ENCODE measurements at regions not wholly inside any gene's neighbourhood (a gene's known extent, or its start where the extent isn't known, plus 50 kb on each side); places are given as distances from the start of the nearest gene placed in this dataset.

DNA sequence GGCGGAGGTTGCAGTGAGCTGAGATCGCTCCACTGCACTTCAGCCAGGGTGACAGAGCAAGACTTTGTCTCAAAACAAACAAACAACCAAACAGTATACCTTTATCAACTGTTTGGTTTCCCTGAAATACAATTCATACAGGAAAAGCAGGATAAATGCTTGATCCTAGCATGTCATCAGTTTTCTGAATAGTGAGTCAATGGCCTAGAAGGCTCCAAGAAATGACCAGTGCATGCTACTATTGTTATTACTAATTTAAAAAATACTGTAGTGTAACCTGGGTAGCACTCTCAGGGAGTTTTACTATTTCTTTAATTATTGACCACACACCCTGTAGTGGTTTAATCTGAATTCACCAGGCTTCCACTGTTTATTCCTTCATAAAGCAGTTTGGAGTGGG, 101.0 kb upstream of the PTPN3 start:
- Histone ChIP-seq H3K36me3 (ENCODE audit: control insufficient read depth, insufficient read depth, low read length) (no peaks in the 10 kb centered on the region), H3K9ac (ENCODE audit: low read depth, low read length) (no peak overlapping the region), H3K27me3 (ENCODE audit: control insufficient read depth, insufficient read depth, low read length) (peaks cover 2% of the 10 kb centered on the region), H3K4me3 (ENCODE audit: low read depth, low read length) (no peak overlapping the region), H3K4me1 (ENCODE audit: control insufficient read depth, insufficient read depth, low read length) (peaks cover 3% of the 10 kb centered on the region), H3K9me3 (ENCODE audit: control insufficient read depth, insufficient read depth, low read length) (no peaks in the 10 kb centered on the region)

DNA sequence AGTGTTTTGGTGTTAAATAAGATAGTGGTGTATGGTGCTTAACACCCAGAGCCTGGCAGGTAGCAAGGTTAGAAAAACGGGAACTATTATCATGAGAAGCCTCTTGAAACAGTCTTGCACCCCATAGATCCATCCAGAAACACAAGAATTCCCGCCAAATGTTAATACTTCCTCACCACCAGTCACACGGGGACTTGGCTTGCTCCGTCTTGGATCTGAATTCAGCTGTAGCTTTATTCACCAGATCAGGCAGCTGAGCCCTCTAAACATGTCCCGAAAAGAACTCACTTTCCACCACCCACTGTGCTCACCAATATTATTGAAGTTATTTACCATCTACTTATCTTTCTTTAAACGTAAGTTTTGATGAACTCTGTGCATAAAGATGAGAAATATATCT, 101.6 kb upstream of the PTPN3 start:
- Histone ChIP-seq H3K4me3 (ENCODE audit: low read depth, low read length) (no peak overlapping the region), H3K4me1 (ENCODE audit: control insufficient read depth, insufficient read depth, low read length) (peaks cover 4% of the 10 kb centered on the region), H3K27me3 (ENCODE audit: control insufficient read depth, insufficient read depth, low read length) (peaks cover 2% of the 10 kb centered on the region), H3K36me3 (ENCODE audit: control insufficient read depth, insufficient read depth, low read length) (no peaks in the 10 kb centered on the region), H3K9ac (ENCODE audit: low read depth, low read length) (no peak overlapping the region), H3K9me3 (ENCODE audit: control insufficient read depth, insufficient read depth, low read length) (no peaks in the 10 kb centered on the region)

DNA sequence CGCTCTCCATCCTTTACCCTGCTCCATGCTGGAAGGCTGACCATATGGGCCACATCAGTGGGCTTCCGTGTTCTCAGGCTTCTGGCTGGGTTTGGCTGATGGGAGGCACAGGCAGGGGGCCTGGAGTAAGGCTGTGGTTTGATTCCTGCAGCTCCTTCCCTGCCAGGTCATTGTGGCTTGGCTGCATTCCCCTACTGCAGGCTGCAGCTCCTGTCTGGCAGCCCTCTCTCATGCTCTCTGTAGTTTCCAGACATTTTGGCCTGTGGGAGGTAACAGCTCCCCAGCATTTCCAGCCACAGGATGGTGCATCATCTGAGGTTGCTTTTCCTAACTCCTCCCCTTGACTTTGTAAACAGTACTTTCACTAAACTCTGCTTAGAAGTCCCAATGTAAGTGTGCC, 102.0 kb upstream of the PTPN3 start:
- H3K9ac ChIP-seq (ENCODE audit: low read depth, low read length): no peak overlapping the region
- H3K9me3 ChIP-seq (ENCODE audit: control insufficient read depth, insufficient read depth, low read length): no peaks in the 10 kb centered on the region
- H3K4me1 ChIP-seq (ENCODE audit: control insufficient read depth, insufficient read depth, low read length): peaks cover 4% of the 10 kb centered on the region
- H3K4me3 ChIP-seq (ENCODE audit: low read depth, low read length): no peak overlapping the region
- H3K36me3 ChIP-seq (ENCODE audit: control insufficient read depth, insufficient read depth, low read length): no peaks in the 10 kb centered on the region
- H3K27me3 ChIP-seq (ENCODE audit: control insufficient read depth, insufficient read depth, low read length): peaks cover 2% of the 10 kb centered on the region

DNA sequence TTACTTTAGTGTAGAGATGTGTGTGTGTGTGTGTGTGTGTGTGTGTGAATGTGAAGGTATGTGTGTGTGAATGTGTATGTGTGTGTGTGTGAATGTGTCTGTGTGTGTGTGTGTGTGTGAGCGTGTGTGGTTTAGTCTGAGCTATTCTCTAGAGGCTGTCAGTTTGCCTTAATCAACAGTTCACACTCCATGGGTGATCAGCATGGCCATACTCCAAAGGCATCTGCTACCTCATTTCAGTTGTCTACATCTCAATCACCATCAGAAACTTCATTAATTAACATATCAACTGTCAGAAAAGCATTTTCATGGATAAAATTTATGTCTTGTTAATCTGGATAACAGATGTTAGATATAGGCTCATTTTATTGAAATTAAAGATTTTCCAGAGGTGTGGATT, 103.1 kb upstream of the PTPN3 start:
- Histone ChIP-seq H3K4me3 (ENCODE audit: low read depth, low read length) (no peak overlapping the region), H3K9me3 (ENCODE audit: control insufficient read depth, insufficient read depth, low read length) (no peaks in the 10 kb centered on the region), H3K27me3 (ENCODE audit: control insufficient read depth, insufficient read depth, low read length) (peaks cover 2% of the 10 kb centered on the region), H3K9ac (ENCODE audit: low read depth, low read length) (no peak overlapping the region), H3K4me1 (ENCODE audit: control insufficient read depth, insufficient read depth, low read length) (peaks cover 4% of the 10 kb centered on the region), H3K36me3 (ENCODE audit: control insufficient read depth, insufficient read depth, low read length) (no peaks in the 10 kb centered on the region)

DNA sequence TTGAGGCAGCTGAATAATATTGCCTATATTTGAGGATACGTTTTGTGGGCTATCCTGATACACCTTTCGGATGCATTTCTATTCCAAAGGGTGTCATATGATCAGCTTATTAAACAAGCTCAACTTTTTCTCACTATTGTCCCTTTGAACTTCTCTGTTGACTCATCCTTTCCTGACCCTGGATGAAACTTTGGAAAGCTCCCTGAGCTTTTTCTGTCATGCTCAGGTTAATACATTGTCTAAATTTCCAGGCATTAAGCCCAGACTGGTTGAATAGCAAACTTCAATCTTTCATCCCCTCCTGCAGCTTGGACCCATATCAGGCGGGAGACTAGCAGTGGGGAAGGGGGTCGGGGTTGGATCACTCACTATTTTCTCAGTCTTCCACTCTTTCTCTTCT, 104.9 kb upstream of the PTPN3 start:
- H3K36me3 ChIP-seq (ENCODE audit: control insufficient read depth, insufficient read depth, low read length): no peaks in the 10 kb centered on the region
- H3K9me3 ChIP-seq (ENCODE audit: control insufficient read depth, insufficient read depth, low read length): no peaks in the 10 kb centered on the region
- peaks cover 4% of the 10 kb centered on the region for H3K4me1 ChIP-seq (ENCODE audit: control insufficient read depth, insufficient read depth, low read length)
- no peak overlapping the region for H3K9ac ChIP-seq (ENCODE audit: low read depth, low read length)
- H3K27me3 ChIP-seq (ENCODE audit: control insufficient read depth, insufficient read depth, low read length): peaks cover 2% of the 10 kb centered on the region
- no peak overlapping the region for H3K4me3 ChIP-seq (ENCODE audit: low read depth, low read length)

DNA sequence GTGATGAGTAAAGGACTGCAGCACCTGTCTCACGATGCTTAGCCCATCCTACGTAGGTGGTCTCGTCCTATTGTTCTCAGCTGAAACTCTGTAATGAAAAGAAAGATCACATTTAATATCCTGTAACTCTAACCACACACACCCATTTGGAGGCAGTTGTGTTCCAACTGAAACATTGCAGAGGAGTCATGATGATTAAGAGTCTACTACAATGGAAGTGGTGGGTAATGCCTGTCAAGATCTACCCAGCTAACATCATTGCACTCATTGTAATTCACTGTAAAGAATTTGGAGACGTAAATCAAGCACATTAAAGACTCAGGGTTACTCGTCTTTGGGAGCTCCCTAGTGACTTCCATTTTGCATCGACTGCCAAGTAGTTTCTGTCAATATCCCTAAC, 106.0 kb upstream of the PTPN3 start:
- H3K36me3 ChIP-seq (ENCODE audit: control insufficient read depth, insufficient read depth, low read length): no peaks in the 10 kb centered on the region
- H3K9ac ChIP-seq (ENCODE audit: low read depth, low read length): no peak overlapping the region
- H3K4me1 ChIP-seq (ENCODE audit: control insufficient read depth, insufficient read depth, low read length): peaks cover 4% of the 10 kb centered on the region
- no peak overlapping the region for H3K4me3 ChIP-seq (ENCODE audit: low read depth, low read length)
- H3K27me3 ChIP-seq (ENCODE audit: control insufficient read depth, insufficient read depth, low read length): peaks cover 2% of the 10 kb centered on the region
- H3K9me3 ChIP-seq (ENCODE audit: control insufficient read depth, insufficient read depth, low read length): no peaks in the 10 kb centered on the region

DNA sequence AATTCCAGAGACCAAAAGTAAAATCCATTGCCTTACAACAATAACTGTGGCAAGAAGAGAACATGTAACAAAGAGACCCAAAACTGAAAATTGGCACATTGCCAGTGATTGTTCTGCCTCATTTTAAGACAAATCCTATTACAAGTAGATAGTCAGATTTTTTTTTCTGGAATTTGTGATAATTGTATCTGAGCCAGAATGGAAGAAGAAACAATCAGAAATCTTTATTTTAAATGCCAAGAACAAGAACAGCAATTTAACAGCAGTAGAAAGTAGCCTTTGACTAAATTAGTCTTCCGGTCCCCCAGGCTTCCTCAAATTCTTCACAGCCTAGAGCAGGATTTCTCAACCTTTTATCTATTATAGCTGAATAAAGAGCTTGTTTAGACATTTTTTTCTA, 106.7 kb upstream of the PTPN3 start:
- no peak overlapping the region for H3K4me3 ChIP-seq (ENCODE audit: low read depth, low read length)
- no peaks in the 10 kb centered on the region for H3K36me3 ChIP-seq (ENCODE audit: control insufficient read depth, insufficient read depth, low read length)
- peaks cover 4% of the 10 kb centered on the region for H3K4me1 ChIP-seq (ENCODE audit: control insufficient read depth, insufficient read depth, low read length)
- no peak overlapping the region for H3K9ac ChIP-seq (ENCODE audit: low read depth, low read length)
- H3K9me3 ChIP-seq (ENCODE audit: control insufficient read depth, insufficient read depth, low read length): no peaks in the 10 kb centered on the region
- H3K27me3 ChIP-seq (ENCODE audit: control insufficient read depth, insufficient read depth, low read length): peaks cover 2% of the 10 kb centered on the region

DNA sequence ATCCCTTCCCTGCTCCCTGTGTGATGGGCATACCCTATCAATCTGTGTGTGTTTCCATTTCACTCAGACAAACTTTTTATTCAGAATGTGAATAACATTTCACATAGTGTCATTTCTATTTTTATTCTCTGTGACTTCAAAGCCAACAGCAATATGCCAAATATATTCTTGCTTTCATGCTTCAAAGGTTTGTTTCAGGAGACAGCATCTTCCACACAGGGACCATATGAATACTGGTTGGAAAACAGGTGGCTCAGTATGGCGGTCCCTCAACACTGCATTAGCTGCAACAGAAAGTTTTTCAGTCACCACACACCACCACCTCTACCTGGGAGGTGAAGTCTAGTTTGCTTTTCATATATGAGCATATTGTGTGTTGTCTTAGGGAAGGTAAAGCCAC, 111.0 kb upstream of the PTPN3 start:
- no peaks in the 10 kb centered on the region for H3K36me3 ChIP-seq (ENCODE audit: control insufficient read depth, insufficient read depth, low read length)
- no peak overlapping the region for H3K9ac ChIP-seq (ENCODE audit: low read depth, low read length)
- no peak overlapping the region for H3K4me3 ChIP-seq (ENCODE audit: low read depth, low read length)
- no peaks in the 10 kb centered on the region for H3K27me3 ChIP-seq (ENCODE audit: control insufficient read depth, insufficient read depth, low read length)
- H3K4me1 ChIP-seq (ENCODE audit: control insufficient read depth, insufficient read depth, low read length): peaks cover 1% of the 10 kb centered on the region
- H3K9me3 ChIP-seq (ENCODE audit: control insufficient read depth, insufficient read depth, low read length): no peaks in the 10 kb centered on the region

DNA sequence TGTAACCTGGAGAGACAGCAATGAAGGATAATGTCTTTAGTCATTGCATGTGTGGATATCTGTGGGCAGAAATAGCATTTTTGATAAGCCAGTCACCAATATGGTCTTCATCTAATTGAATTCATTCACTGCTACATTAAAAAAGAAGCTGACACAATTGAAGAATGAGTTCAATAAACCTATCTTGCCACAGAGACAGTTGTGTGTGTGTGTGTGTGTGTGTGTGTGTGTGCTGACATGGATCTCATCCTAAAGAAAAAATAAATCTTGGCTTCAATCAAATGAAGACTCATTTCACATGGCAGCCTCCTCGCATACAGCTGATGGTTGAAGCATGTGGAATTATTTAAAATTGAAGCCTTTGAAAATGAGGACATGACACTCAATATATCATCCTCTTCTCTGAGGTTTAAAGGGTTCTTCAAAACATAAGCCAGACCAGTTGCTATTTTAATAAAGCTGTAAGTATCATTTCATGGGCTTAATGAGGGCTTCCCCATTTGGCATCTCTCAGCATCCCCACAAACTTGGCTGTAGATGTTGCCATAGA, 118.5 kb upstream of the PTPN3 start:
- Histone ChIP-seq H3K4me3 (ENCODE audit: low read depth, low read length) (no peak overlapping the region), H3K9me3 (ENCODE audit: control insufficient read depth, insufficient read depth, low read length) (no peaks in the 10 kb centered on the region), H3K9ac (ENCODE audit: low read depth, low read length) (no peak overlapping the region), H3K4me1 (ENCODE audit: control insufficient read depth, insufficient read depth, low read length) (no peaks in the 10 kb centered on the region), H3K27me3 (ENCODE audit: control insufficient read depth, insufficient read depth, low read length) (no peaks in the 10 kb centered on the region), H3K36me3 (ENCODE audit: control insufficient read depth, insufficient read depth, low read length) (no peaks in the 10 kb centered on the region)

DNA sequence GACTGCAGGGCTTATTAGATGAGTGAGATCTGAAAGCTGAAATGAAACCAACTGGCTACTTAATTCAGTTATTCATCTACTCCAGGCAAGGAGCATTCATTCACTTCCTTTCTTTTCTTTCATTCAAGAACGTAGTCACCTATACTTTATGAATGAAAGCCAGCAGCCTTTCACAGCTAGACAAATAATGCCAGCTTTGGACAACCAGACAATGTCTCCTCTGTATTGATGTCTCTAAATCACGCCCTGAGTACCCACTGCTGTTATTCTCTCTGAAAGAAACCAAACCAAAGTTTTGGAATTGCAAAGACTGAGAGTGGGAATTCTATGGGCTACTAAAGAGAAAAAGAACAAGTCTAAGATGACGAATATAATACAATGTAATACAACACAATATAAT, 121.2 kb upstream of the PTPN3 start:
- Histone ChIP-seq H3K9me3 (ENCODE audit: control insufficient read depth, insufficient read depth, low read length) (no peaks in the 10 kb centered on the region), H3K27me3 (ENCODE audit: control insufficient read depth, insufficient read depth, low read length) (no peaks in the 10 kb centered on the region), H3K9ac (ENCODE audit: low read depth, low read length) (no peak overlapping the region), H3K36me3 (ENCODE audit: control insufficient read depth, insufficient read depth, low read length) (no peaks in the 10 kb centered on the region), H3K4me1 (ENCODE audit: control insufficient read depth, insufficient read depth, low read length) (no peaks in the 10 kb centered on the region), H3K4me3 (ENCODE audit: low read depth, low read length) (no peak overlapping the region)

DNA sequence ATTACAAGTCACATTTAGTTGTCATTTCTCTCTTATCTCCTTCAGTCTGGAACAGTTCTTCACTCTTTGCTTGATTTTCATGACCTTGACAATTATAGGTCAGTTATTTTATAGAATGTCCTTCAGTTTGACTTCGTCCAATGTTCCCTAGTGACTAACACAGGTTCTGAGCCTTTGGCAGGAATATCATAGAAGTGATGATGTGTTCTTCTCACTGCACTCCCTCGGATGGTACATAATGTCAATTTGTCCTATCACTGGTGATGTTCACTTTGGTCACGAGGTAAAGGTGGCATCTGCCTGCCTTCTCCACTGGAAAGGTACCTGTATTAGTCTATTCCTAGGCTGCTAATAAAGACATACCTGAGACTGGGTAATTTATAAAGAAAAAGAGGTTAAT, 126.0 kb upstream of the PTPN3 start:
- Histone ChIP-seq H3K4me3 (ENCODE audit: low read depth, low read length) (no peak overlapping the region), H3K36me3 (ENCODE audit: control insufficient read depth, insufficient read depth, low read length) (no peaks in the 10 kb centered on the region), H3K27me3 (ENCODE audit: control insufficient read depth, insufficient read depth, low read length) (no peaks in the 10 kb centered on the region), H3K9me3 (ENCODE audit: control insufficient read depth, insufficient read depth, low read length) (no peaks in the 10 kb centered on the region), H3K9ac (ENCODE audit: low read depth, low read length) (no peak overlapping the region), H3K4me1 (ENCODE audit: control insufficient read depth, insufficient read depth, low read length) (no peaks in the 10 kb centered on the region)

DNA sequence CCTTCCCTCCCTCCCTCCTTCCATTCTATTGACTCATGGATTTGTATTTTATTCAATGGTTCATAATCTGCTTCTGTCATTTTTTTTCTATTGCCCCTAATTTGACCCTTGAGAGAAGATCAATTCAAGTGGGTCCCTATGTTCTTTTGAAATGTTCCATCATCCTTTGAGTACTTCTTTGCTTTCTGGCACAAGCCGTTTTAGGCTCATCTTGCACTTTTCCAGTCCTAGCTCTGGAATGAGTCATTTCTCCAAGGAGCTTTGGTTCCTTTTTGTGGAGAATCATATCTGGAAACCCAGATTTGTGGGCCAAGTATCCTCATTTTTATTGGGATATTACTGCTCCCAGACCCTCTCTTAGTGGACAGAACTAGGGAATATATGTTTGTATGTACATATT, 126.8 kb upstream of the PTPN3 start:
- Histone ChIP-seq H3K9ac (ENCODE audit: low read depth, low read length) (no peak overlapping the region), H3K4me1 (ENCODE audit: control insufficient read depth, insufficient read depth, low read length) (no peaks in the 10 kb centered on the region), H3K9me3 (ENCODE audit: control insufficient read depth, insufficient read depth, low read length) (no peaks in the 10 kb centered on the region), H3K36me3 (ENCODE audit: control insufficient read depth, insufficient read depth, low read length) (no peaks in the 10 kb centered on the region), H3K4me3 (ENCODE audit: low read depth, low read length) (no peak overlapping the region), H3K27me3 (ENCODE audit: control insufficient read depth, insufficient read depth, low read length) (no peaks in the 10 kb centered on the region)

DNA sequence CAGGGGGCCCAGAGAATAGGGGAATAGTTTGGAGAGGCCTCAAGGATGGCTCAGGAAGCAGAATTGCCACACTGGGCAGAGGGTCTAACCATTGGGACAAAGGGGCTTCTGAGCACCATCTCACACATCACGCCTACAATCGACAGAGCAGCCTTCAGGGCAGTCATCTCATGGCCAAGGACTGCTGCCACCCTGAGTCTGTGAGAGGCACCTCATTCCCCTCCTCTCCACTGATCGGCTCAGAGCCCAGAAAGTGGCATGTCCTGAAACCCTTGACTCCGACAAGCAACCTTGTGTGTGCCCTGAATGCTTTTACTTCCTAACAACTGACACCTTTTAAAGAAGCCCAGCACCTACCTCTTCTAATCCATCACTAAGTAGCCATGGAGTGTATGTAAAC, 128.9 kb upstream of the PTPN3 start:
- Histone ChIP-seq H3K36me3 (ENCODE audit: control insufficient read depth, insufficient read depth, low read length) (no peaks in the 10 kb centered on the region), H3K27me3 (ENCODE audit: control insufficient read depth, insufficient read depth, low read length) (no peaks in the 10 kb centered on the region), H3K9me3 (ENCODE audit: control insufficient read depth, insufficient read depth, low read length) (no peaks in the 10 kb centered on the region), H3K4me3 (ENCODE audit: low read depth, low read length) (no peak overlapping the region), H3K9ac (ENCODE audit: low read depth, low read length) (no peak overlapping the region), H3K4me1 (ENCODE audit: control insufficient read depth, insufficient read depth, low read length) (no peaks in the 10 kb centered on the region)
